ENCODE measurements at regions not wholly inside any gene's neighbourhood (a gene's known extent, or its start where the extent isn't known, plus 50 kb on each side); places are given as distances from the start of the nearest gene placed in this dataset.

DNA sequence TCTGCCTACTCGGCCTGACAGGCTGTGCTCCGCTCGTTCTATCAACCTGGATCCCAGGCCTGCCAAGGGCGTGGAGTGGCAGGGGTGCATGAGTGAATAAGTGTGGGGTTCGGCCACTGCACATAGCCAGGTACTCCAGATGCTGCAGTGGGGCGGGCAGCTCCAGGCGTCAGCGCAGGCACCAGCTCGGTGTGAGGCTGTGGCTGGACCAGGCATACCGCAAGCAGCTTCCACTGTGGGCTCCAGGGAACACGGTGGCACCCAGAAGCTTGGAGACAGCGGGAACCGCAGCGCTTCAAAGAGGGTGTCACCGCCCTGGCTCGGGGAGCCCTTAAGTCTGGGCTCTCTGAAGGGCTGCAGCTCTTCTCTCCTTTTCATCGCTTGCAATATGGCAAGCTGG lies 1630.2 kb downstream of the OLFM4 start:
- H3K9me3 Mint-ChIP-seq (ENCODE audit: unreplicated experiment), result no peaks in the 10 kb centered on the region
- Histone ChIP-seq H3K4me1 (ENCODE audit: insufficient read depth, low read length) (no peaks in the 10 kb centered on the region), H4K20me1 (ENCODE audit: insufficient read depth, low read length) (no peaks in the 10 kb centered on the region), H3K27ac (ENCODE audit: low read depth, low read length) (no peak overlapping the region), H3K79me2 (ENCODE audit: insufficient read depth, low read length) (no peaks in the 10 kb centered on the region), H3K36me3 (ENCODE audit: insufficient read depth, low read length) (no peaks in the 10 kb centered on the region), H3K9me3 (ENCODE audit: insufficient read depth, low read depth, low read length) (peaks cover 3% of the 10 kb centered on the region), H3K9ac (ENCODE audit: low read length) (no peak overlapping the region), H2AFZ (ENCODE audit: low read depth, low read length) (no peak overlapping the region), H3K4me3 (ENCODE audit: insufficient read depth, low read depth, low read length) (no peak overlapping the region), H3K4me2 (ENCODE audit: low read length) (no peak overlapping the region), H3K27me3 (ENCODE audit: insufficient read depth, low read length) (no peaks in the 10 kb centered on the region)
- no peaks in the 10 kb centered on the region for H3K4me1 Mint-ChIP-seq (ENCODE audit: low read depth, unreplicated experiment)
- H3K4me3 Mint-ChIP-seq (ENCODE audit: unreplicated experiment), result no peak overlapping the region
- FAIRE-seq (no peak), DNase-seq (ENCODE audit: low read depth) (no peak)
- no peak overlapping the region for H3K27ac Mint-ChIP-seq (ENCODE audit: unreplicated experiment)
- TF ChIP-seq EZH2 (IDR thresholded peaks at IDR 0.05; ENCODE audit: insufficient read depth, low read length), result no peak
- H3K36me3 Mint-ChIP-seq (ENCODE audit: low read depth, unreplicated experiment), result no peaks in the 10 kb centered on the region
- no peaks in the 10 kb centered on the region for H3K27me3 Mint-ChIP-seq (ENCODE audit: low read depth, unreplicated experiment)

DNA sequence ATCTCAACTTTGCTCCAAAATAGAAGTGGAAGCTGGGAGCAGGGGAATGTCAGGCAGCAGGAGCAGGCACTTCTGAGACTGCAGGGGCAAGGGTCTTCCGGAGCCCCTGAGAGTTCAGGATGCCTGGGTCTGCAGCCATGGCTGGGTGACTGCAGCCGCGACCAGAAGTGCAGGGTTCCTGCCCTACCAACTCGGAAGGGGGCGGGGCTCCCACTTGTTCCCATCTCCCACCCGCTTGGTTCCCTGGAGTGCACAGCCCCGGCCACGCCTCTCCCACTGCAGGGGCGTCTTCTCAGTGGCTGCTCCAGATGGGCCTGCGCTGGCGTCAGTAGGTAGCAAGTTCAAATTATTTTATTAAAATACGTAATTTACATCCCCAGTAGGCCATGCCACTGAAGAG lies 1631.7 kb downstream of the OLFM4 start:
- H3K4me1 ChIP-seq (ENCODE audit: insufficient read depth, low read length), result no peaks in the 10 kb centered on the region
- H3K36me3 ChIP-seq (ENCODE audit: insufficient read depth, low read length), result no peaks in the 10 kb centered on the region
- peaks cover 3% of the 10 kb centered on the region for H3K9me3 ChIP-seq (ENCODE audit: insufficient read depth, low read depth, low read length)
- H4K20me1 ChIP-seq (ENCODE audit: insufficient read depth, low read length), result no peaks in the 10 kb centered on the region
- no peak overlapping the region for H3K27ac ChIP-seq (ENCODE audit: low read depth, low read length)
- TF ChIP-seq, protein P1, sequence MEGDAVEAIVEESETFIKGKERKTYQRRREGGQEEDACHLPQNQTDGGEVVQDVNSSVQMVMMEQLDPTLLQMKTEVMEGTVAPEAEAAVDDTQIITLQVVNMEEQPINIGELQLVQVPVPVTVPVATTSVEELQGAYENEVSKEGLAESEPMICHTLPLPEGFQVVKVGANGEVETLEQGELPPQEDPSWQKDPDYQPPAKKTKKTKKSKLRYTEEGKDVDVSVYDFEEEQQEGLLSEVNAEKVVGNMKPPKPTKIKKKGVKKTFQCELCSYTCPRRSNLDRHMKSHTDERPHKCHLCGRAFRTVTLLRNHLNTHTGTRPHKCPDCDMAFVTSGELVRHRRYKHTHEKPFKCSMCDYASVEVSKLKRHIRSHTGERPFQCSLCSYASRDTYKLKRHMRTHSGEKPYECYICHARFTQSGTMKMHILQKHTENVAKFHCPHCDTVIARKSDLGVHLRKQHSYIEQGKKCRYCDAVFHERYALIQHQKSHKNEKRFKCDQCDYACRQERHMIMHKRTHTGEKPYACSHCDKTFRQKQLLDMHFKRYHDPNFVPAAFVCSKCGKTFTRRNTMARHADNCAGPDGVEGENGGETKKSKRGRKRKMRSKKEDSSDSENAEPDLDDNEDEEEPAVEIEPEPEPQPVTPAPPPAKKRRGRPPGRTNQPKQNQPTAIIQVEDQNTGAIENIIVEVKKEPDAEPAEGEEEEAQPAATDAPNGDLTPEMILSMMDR (IDR thresholded peaks at IDR 0.05; ENCODE audit: insufficient read depth, low read depth, low read length), result no peak
- TF ChIP-seq EZH2 (IDR thresholded peaks at IDR 0.05; ENCODE audit: insufficient read depth, low read length), result no peak
- no peaks in the 10 kb centered on the region for H3K27me3 ChIP-seq (ENCODE audit: insufficient read depth, low read length)
- H3K4me3 ChIP-seq (ENCODE audit: insufficient read depth, low read depth, low read length), result no peak overlapping the region
- FAIRE-seq, result no peak
- H3K27ac Mint-ChIP-seq (ENCODE audit: unreplicated experiment), result no peak overlapping the region
- H3K4me2 ChIP-seq (ENCODE audit: low read length), result no peak overlapping the region
- H3K79me2 ChIP-seq (ENCODE audit: insufficient read depth, low read length), result no peaks in the 10 kb centered on the region
- H2AFZ ChIP-seq (ENCODE audit: low read depth, low read length), result no peak overlapping the region
- H3K4me3 Mint-ChIP-seq (ENCODE audit: unreplicated experiment), result no peak overlapping the region
- H3K4me1 Mint-ChIP-seq (ENCODE audit: low read depth, unreplicated experiment), result no peaks in the 10 kb centered on the region
- DNase-seq (ENCODE audit: low read depth), result no peak
- H3K27me3 Mint-ChIP-seq (ENCODE audit: low read depth, unreplicated experiment), result no peaks in the 10 kb centered on the region
- no peaks in the 10 kb centered on the region for H3K36me3 Mint-ChIP-seq (ENCODE audit: low read depth, unreplicated experiment)
- H3K9me3 Mint-ChIP-seq (ENCODE audit: unreplicated experiment), result no peaks in the 10 kb centered on the region
- H3K9ac ChIP-seq (ENCODE audit: low read length), result no peak overlapping the region

DNA sequence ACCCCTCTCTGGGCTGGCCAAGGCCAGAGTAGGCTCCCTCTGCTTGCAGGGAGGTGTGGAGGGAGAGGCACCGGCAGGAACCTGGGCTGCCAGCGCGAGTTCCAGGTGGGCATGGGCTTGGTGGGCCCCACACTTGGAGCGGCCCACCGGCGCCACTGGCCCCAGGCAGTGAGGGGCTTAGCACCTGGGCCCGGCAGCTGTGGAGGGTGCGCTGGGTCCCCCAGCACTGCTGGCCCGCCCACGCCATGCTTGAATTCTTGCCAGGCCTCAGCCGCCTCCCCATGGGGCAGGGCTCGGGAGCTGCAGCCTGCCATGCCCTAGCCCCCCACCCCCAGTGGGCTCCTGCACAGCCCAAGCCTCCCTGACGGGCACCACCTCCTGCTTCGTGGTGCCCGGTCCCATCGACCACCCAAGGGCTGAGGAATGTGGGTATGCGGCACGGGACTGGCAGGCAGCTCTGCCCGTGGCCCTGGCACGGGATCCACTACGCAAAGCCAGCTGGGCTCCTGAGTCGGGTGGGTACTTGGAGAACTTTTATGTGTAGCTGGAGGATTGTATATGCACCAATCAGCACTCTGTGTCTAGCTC lies 1648.0 kb downstream of the OLFM4 start:
- Histone ChIP-seq H2AFZ (ENCODE audit: low read depth, low read length) (no peak overlapping the region), H3K4me3 (ENCODE audit: insufficient read depth, low read depth, low read length) (no peak overlapping the region), H3K36me3 (ENCODE audit: insufficient read depth, low read length) (no peaks in the 10 kb centered on the region), H3K27me3 (ENCODE audit: insufficient read depth, low read length) (no peaks in the 10 kb centered on the region), H3K4me1 (ENCODE audit: insufficient read depth, low read length) (no peaks in the 10 kb centered on the region), H3K79me2 (ENCODE audit: insufficient read depth, low read length) (no peaks in the 10 kb centered on the region), H3K9me3 (ENCODE audit: insufficient read depth, low read depth, low read length) (peaks cover 2% of the 10 kb centered on the region), H3K27ac (ENCODE audit: low read depth, low read length) (no peak overlapping the region), H3K4me2 (ENCODE audit: low read length) (no peak overlapping the region), H4K20me1 (ENCODE audit: insufficient read depth, low read length) (no peaks in the 10 kb centered on the region), H3K9ac (ENCODE audit: low read length) (no peak overlapping the region)
- no peaks in the 10 kb centered on the region for H3K27me3 Mint-ChIP-seq (ENCODE audit: low read depth, unreplicated experiment)
- no peaks in the 10 kb centered on the region for H3K36me3 Mint-ChIP-seq (ENCODE audit: low read depth, unreplicated experiment)
- H3K4me1 Mint-ChIP-seq (ENCODE audit: low read depth, unreplicated experiment), result no peaks in the 10 kb centered on the region
- FAIRE-seq (no peak), DNase-seq (ENCODE audit: low read depth) (no peak)
- no peak for TF ChIP-seq EZH2 (IDR thresholded peaks at IDR 0.05; ENCODE audit: insufficient read depth, low read length)
- TF ChIP-seq, protein P1 (IDR thresholded peaks at IDR 0.05; ENCODE audit: insufficient read depth, low read depth, low read length), result no peak
- H3K9me3 Mint-ChIP-seq (ENCODE audit: unreplicated experiment), result peaks cover 2% of the 10 kb centered on the region
- H3K4me3 Mint-ChIP-seq (ENCODE audit: unreplicated experiment), result no peak overlapping the region
- H3K27ac Mint-ChIP-seq (ENCODE audit: unreplicated experiment), result no peak overlapping the region

All from astrocyte (in vitro differentiated cells and primary cell).